GM19035 (cell line): ENCODE measurements at regions not wholly inside any gene's neighbourhood (a gene's known extent, or its start where the extent isn't known, plus 50 kb on each side); places are given as distances from the start of the nearest gene placed in this dataset.

Source experiments
- ATAC-seq: cut with Tn5 transposase; IDR thresholded peaks from one replicate; pipeline ENCODE4 v1.9.1; 2021; ENCODE audit not compliant: unreplicated experiment

DNA sequence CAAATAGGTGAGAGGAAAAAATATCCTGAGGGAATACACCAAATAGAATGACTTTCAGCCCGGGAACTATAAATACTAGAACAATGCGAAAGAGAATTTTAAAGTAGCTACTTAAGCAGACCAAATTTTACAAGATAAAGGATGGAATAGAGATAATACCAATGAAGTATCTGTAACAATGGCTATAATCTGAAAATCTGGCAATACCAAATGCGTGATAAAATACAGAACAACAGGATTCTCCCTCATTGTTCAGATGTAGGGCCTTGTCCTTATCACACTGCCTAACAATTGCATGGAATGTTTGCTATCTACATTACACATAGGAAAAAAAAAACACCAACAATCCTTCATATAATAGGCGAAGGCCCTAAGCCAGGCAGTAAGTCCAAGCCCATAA lies 815.4 kb upstream of the MDGA2 start:
- no peak for ATAC-seq

DNA sequence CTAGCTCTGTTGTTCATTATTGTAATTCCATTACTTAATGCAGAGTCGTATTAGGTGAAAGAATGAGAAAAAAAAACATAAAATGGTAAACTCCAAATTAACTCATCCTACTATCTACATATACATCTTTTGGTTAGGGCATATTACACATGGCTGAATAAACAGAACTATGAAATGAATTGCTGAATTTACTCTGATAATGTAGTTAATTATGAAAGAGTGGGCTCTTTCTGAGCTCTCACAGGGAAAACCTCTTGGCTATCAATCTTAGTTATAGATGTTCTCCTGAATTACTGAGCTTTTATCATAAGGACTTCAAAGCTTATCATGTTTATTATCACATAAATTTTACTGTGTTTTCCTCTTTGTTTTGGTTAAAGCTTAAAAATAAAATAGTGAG lies 798.5 kb upstream of the MDGA2 start:
- no peak for ATAC-seq

- no peak for ATAC-seq
Measured at GRCh38 chr14:48456051-48456450, 780.6 kb upstream of the MDGA2 start.

- ATAC-seq: no peak
Measured at GRCh38 chr14:48454887-48455286, 779.5 kb upstream of the MDGA2 start.

DNA sequence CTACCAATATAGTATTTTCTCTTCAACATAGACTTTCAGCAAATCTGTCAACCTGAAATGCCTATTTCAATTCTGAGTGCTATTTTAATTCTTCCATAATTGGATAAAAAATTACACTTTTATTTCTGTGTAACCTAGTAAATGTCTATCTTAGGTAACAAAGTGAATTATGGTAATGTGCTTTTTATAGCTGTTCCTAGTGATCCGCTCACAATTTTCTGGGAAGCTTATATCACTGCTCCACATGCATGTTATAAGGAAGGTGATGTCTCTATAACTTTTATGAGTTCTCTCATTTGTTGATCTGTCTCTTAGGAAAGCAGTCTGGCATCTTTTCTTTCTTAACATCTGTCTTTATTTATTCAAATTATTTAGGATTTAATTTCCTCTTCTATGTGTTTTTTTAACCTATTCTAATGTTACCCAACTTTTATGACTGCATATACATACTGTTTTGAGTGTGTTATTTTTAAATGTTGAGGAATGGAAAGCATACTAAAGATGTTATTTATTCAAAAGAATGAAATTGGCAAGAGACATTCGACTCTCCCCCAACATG lies 777.1 kb upstream of the MDGA2 start:
- no peak for ATAC-seq

GRCh38 chr14:48435221-48435620 lies 759.8 kb upstream of the MDGA2 start:
- no peak for ATAC-seq

GRCh38 chr14:48430805-48431204 lies 755.4 kb upstream of the MDGA2 start:
- no peak for ATAC-seq

DNA sequence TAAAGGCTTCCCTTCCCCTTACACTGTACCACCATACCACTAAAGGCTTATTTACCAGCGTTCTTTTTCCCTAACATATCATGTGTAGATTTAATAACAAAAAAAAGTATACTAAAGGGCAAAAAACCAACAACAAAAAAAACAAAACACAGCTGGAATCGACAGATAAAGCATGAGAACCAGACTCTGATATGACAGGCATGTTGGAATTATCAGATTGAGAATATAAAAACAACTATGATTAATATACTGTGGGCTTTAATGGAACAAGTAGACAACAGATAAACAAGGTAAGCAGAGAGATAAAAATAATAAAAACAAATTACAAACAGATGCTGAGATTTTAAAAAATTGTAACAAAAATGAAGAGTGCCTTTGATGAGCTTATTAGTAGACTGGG lies 754.1 kb upstream of the MDGA2 start:
- no peak for ATAC-seq

DNA sequence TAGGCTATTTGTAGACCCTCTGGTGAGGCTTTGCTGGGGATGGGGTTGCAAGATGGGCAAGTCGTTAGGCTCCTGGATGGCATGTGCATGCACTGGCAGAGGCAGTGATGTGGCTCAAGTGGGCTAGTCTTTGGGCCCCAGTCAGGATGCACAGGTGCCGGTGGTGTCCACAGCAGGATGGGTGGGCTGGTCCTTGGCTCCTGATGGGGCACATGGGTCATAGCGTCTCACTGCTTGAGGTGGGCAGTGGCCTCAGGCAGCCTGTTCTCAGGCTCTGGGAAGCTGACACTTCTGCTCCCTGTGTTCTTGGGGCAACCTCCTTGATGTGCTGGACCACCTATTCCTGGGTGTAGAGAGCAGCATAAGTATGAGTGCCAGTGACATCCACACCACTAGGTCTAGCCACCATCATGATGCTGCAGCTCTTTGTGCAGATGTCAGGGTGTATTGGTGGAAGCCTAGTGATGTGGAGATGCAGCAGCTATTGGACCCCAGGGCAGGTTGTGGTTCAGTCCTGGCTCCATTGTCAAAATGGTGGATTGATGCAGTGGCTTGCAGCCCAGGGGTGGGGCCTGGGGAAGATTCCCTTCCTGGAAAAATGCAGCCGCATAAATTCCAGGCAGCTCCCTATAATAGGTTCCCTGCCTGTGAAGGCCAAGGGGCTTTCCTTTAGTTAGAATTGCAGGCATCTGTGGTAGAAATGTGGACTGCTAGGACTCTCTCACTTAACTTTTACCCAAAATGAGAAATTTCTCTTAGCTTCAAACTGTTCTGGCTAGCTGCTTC lies 742.5 kb upstream of the MDGA2 start:
- no peak for ATAC-seq

DNA sequence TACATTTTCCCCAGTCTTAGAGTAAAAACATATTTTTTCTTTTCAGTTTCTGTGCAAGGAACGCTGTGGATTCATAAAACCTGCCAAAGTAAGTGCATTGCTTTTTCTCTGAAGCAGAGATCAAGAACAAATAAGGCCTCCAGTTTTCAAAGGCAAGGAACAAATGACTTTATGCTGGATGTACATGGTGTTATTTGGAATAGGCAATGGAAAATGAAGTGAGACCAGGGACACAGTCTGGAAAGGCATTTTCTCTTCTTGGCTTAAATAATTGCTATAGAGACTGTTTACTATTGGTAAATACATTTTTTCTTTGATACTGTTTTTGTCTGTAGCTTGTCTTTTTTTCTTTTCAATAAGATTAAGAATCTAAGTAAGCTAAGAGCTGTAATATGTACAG lies 725.9 kb upstream of the MDGA2 start:
- ATAC-seq: no peak

- no peak for ATAC-seq
Measured at GRCh38 chr14:48398675-48399282, 723.4 kb upstream of the MDGA2 start.

DNA sequence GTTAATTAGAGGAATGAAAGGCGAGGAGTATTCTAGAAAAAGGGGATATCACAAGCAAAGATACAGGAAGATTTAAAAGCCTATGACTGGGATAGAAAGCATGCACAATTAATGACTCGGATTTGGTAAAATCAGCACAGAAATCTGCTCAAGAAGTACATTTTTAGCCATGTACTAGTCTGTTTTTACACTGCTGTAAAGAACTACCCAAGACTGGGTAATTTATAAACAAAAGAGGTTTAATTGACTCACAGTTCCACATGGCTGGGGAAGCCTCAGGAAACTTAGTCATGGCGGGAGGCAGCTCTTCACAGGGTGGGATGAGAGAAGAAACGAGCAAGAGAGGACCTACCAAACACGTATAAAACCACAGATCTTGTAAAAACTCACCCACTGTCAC lies 716.3 kb upstream of the MDGA2 start:
- ATAC-seq: no peak

DNA sequence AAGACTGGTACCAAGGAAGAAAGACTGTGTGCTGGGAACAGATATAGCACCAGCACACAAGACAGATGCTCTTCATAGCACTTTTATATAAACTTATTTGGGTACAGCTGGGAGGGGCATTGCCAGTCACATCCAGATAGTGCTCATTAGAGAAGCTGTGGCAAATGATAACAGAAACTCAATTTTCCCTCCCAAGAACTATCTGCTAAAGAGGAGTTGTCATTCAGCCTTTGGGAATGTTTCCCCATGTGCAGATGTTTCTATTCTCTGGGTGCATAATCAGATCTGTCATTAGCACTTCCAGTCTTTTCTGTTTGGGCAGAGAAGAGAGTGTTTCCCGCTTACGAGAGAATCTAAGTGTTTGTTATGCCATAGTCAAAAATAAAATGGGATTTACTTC lies 714.9 kb upstream of the MDGA2 start:
- ATAC-seq: no peak

- ATAC-seq: no peak
Measured at GRCh38 chr14:48384821-48385220, 709.4 kb upstream of the MDGA2 start.

DNA sequence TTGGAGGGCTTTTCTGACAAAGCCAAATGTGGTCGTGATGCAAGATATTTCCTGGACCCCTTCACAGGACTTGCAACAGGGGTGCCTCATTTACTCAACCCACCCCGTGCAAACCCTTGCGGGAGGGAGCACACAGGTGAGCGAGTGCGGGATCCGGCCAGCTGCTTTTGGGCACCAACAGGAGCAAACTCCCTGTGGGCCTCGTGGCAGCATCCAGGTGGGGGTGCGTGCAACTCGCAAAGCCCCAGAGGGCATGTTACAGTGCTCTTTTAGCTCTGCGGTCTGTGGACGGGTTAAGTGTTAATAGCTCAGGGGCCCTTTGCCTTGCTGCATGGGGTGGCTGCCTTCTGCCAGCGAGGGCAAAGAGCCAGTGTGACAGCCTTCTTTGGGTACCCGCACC lies 707.6 kb upstream of the MDGA2 start:
- ATAC-seq: no peak

GRCh38 chr14:48378541-48378940 lies 703.1 kb upstream of the MDGA2 start:
- ATAC-seq: no peak

GRCh38 chr14:48373981-48374380 lies 698.6 kb upstream of the MDGA2 start:
- no peak for ATAC-seq

GRCh38 chr14:48350971-48351370 lies 675.6 kb upstream of the MDGA2 start:
- ATAC-seq: no peak

GRCh38 chr14:48349689-48350088 lies 674.3 kb upstream of the MDGA2 start:
- no peak for ATAC-seq

DNA sequence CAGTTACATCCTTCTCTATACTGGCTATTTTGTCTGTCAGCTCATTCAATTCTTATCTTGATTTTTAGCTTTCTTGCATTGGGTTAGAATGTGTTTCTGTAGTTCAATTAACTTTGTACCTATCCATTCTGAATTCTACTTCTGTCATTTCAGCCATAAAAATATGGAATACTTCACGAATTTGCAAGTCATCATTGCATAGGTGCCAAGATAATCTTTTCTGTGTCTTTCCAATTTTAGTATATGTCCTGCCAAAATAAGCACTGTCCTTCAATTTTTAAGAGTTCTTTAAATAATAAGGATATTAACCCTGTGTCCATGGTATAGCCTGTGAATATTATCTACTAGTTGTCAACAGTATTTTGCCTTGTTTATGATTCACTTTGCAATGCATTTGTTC lies 665.7 kb upstream of the MDGA2 start:
- ATAC-seq: no peak

GRCh38 chr14:48333221-48333920 lies 658.0 kb upstream of the MDGA2 start:
- ATAC-seq: no peak

DNA sequence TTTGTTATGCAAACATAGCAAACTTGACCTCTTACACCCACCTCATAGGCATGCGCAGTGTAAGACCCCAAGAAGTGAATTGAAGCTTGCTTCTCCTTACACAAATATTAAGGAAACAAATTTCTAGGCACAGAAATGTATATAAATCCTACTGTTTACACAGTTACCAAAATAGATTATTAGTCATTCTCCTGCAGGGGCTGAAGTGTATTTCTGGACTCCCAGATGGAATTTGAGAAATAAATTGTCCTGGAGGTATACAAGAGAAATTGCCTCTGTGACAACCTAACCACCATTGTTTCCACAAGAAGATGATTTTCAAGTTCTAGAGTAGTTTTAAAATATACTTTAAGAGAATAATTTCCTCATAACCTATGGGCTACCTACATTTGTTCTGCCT lies 656.0 kb upstream of the MDGA2 start:
- no peak for ATAC-seq
